CD14-positive monocyte (primary cell): ENCODE measurements at regions not wholly inside any gene's neighbourhood (a gene's known extent, or its start where the extent isn't known, plus 50 kb on each side); places are given as distances from the start of the nearest gene placed in this dataset.

Source experiments
- DNase-seq, 3 donors: peaks; one replicate each; pipeline ENCODE4 v3.0.0-alpha.2; 2011 to 2022
- H2AFZ ChIP-seq: 2 replicates; pipeline ENCODE4 v1.6.0; 2012; ENCODE audit warnings: mild to moderate bottlenecking, low read depth, low read length, inconsistent platforms; ENCODE audit not compliant: insufficient read depth, poor library complexity, severe bottlenecking
- H3K27ac ChIP-seq, 2 donors: 1 replicate in 1 of 2; 2 replicates in 1 of 2; pipeline ENCODE4 v1.5.1; 2012 to 2013; ENCODE audit warnings: low read length in 2 of 2, control low read depth in 1 of 2, inconsistent platforms in 1 of 2, low read depth in 1 of 2, mild to moderate bottlenecking in 1 of 2
- H3K27me3 ChIP-seq, 2 donors: one replicate each; pipeline versions ENCODE4 v1.6.0 to v1.6.1; 2011 to 2013; ENCODE audit warnings: low read length in 2 of 2; ENCODE audit not compliant: control insufficient read depth in 2 of 2, insufficient read depth in 2 of 2
- H3K36me3 ChIP-seq, 2 donors: replicated peaks in 1 of 2; 1 replicate in 1 of 2; 2 replicates in 1 of 2; pipeline versions ENCODE4 v1.5.1 to v1.6.1; 2012 to 2013; ENCODE audit warnings: low read length in 2 of 2, control low read depth in 1 of 2, inconsistent platforms in 1 of 2, mild to moderate bottlenecking in 1 of 2; ENCODE audit not compliant: insufficient read depth in 2 of 2, control insufficient read depth in 1 of 2
- H3K4me1 ChIP-seq, 2 donors: 1 replicate in 1 of 2; 2 replicates in 1 of 2; pipeline versions ENCODE4 v1.5.1 to v1.6.1; 2012 to 2013; ENCODE audit warnings: low read length in 2 of 2, control low read depth in 1 of 2, inconsistent platforms in 1 of 2, mild to moderate bottlenecking in 1 of 2, moderate library complexity in 1 of 2; ENCODE audit not compliant: insufficient read depth in 2 of 2, control insufficient read depth in 1 of 2
- H3K4me2 ChIP-seq: replicated peaks from 2 replicates; pipeline ENCODE3; 2012; ENCODE audit warnings: low read length, moderate library complexity, mild to moderate bottlenecking; ENCODE audit not compliant: poor library complexity, severe bottlenecking; ENCODE audit errors: extremely low read depth
- H3K4me3 ChIP-seq, 3 experiments: fragments of 200-600 bp in 1 of 3; sonication (generic) in 1 of 3; replicated peaks in 1 of 3; 1 replicate in 2 of 3; 2 replicates in 1 of 3; pipeline ENCODE4 v1.5.1; 2011 to 2013; ENCODE audit warnings: low read length in 3 of 3, mild to moderate bottlenecking in 3 of 3, control low read depth in 2 of 3, low read depth in 2 of 3, inconsistent platforms in 1 of 3, moderate library complexity in 1 of 3
- H3K79me2 ChIP-seq: 2 replicates; pipeline ENCODE4 v1.6.0; 2012; ENCODE audit warnings: mild to moderate bottlenecking, control low read depth, inconsistent platforms, low read length, moderate library complexity; ENCODE audit not compliant: insufficient read depth
- H3K9ac ChIP-seq: 2 replicates; pipeline ENCODE4 v1.6.0; 2017; ENCODE audit warnings: low read length, mild to moderate bottlenecking; ENCODE audit not compliant: insufficient read depth, poor library complexity, severe bottlenecking
- H3K9me3 ChIP-seq, 2 donors: replicated peaks in 1 of 2; 1 replicate in 1 of 2; 2 replicates in 1 of 2; pipeline versions ENCODE4 v1.5.1 to v1.6.1; 2012 to 2013; ENCODE audit warnings: low read length in 2 of 2, control low read depth in 1 of 2; ENCODE audit not compliant: control insufficient read depth in 1 of 2, insufficient read depth in 1 of 2
- H4K20me1 ChIP-seq: 2 replicates; pipeline ENCODE4 v1.6.0; 2012; ENCODE audit warnings: mild to moderate bottlenecking, low read length, control low read depth, moderate library complexity; ENCODE audit not compliant: insufficient read depth
- H3K27ac Mint-ChIP-seq, 7 donors: one replicate each; pipeline ENCODE4 v1.8.0; 2020; ENCODE audit warnings: mild to moderate bottlenecking in 7 of 7, mixed read lengths in 7 of 7, moderate library complexity in 6 of 7, inconsistent platforms in 2 of 7
- H3K27me3 Mint-ChIP-seq, 3 donors: one replicate each; pipeline ENCODE4 v1.8.0; 2021 to 2022; ENCODE audit warnings: low read depth in 3 of 3, mild to moderate bottlenecking in 3 of 3, mixed read lengths in 3 of 3, moderate library complexity in 3 of 3, inconsistent platforms in 1 of 3
- H3K36me3 Mint-ChIP-seq, 2 donors: one replicate each; pipeline ENCODE4 v1.8.0; 2020; ENCODE audit warnings: mixed read lengths in 2 of 2, inconsistent platforms in 1 of 2, mild to moderate bottlenecking in 1 of 2
- H3K4me1 Mint-ChIP-seq: one replicate; pipeline ENCODE4 v1.8.0; 2020; ENCODE audit warnings: mild to moderate bottlenecking, mixed read lengths
- H3K4me3 Mint-ChIP-seq, 2 donors: one replicate each; pipeline ENCODE4 v1.8.0; 2020; ENCODE audit warnings: mild to moderate bottlenecking in 2 of 2, mixed read lengths in 2 of 2, moderate library complexity in 1 of 2
- H3K9me3 Mint-ChIP-seq, 7 donors: one replicate each; pipeline ENCODE4 v1.8.0; 2020 to 2022; ENCODE audit warnings: mixed read lengths in 7 of 7, mild to moderate bottlenecking in 6 of 7, moderate library complexity in 6 of 7, inconsistent platforms in 2 of 7
- WGBS: methylation state at CpG from one replicate; pipeline ENCODE4 v1.1.5; 2013; ENCODE audit warnings: missing lambda C conversion rate; ENCODE audit not compliant: insufficient coverage; 5-methylcytosine and 5-hydroxymethylcytosine counted together
- intact Hi-C, 2 donors: fragments of 100-400 bp; cut with micrococcal nuclease; formaldehyde crosslinking; loops; one replicate each; pipeline versions ENCODE4 v1.15.0 to v1.15.1; 2023
- TF ChIP-seq, protein P1 (sequence below): fragments of 200-600 bp; IDR thresholded peaks from one replicate; pipeline ENCODE4 v1.8.0; 2022; ENCODE audit warnings: antibody characterized with exemption, mild to moderate bottlenecking

GRCh38 chr9:135282808-135283207 is 195.3 kb downstream of the OLFM1 start:
- no peak for DNase-seq
- TF ChIP-seq, protein P1, sequence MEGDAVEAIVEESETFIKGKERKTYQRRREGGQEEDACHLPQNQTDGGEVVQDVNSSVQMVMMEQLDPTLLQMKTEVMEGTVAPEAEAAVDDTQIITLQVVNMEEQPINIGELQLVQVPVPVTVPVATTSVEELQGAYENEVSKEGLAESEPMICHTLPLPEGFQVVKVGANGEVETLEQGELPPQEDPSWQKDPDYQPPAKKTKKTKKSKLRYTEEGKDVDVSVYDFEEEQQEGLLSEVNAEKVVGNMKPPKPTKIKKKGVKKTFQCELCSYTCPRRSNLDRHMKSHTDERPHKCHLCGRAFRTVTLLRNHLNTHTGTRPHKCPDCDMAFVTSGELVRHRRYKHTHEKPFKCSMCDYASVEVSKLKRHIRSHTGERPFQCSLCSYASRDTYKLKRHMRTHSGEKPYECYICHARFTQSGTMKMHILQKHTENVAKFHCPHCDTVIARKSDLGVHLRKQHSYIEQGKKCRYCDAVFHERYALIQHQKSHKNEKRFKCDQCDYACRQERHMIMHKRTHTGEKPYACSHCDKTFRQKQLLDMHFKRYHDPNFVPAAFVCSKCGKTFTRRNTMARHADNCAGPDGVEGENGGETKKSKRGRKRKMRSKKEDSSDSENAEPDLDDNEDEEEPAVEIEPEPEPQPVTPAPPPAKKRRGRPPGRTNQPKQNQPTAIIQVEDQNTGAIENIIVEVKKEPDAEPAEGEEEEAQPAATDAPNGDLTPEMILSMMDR = no peak
- no peaks in the 10 kb centered on the region for H3K4me1 Mint-ChIP-seq
- peaks cover under 1 to 19% (median 12%) of the 10 kb centered on the region in 7 donors for H3K9me3 Mint-ChIP-seq
- Histone ChIP-seq H3K79me2 (no peaks in the 10 kb centered on the region), H2AFZ (no peak overlapping the region), H3K4me3 (no peak overlapping the region), H3K9ac (no peak overlapping the region), H3K27ac (no peak overlapping the region), H3K9me3 (peaks cover 0 to 20% of the 10 kb centered on the region in 2 donors), H4K20me1 (no peaks in the 10 kb centered on the region), H3K4me1 (no peaks in the 10 kb centered on the region), H3K36me3 (no peaks in the 10 kb centered on the region), H3K4me2 (no peak overlapping the region), H3K27me3 (no peaks in the 10 kb centered on the region)
- H3K4me3 Mint-ChIP-seq = no peak overlapping the region
- H3K27ac Mint-ChIP-seq = no peak overlapping the region
- intact Hi-C loops = no loop called here
- no peaks in the 10 kb centered on the region for H3K36me3 Mint-ChIP-seq
- peaks cover 5 to 10% (median 6%) of the 10 kb centered on the region in 3 donors for H3K27me3 Mint-ChIP-seq
- 79% methylated on average over 4 of the region's 4 CpGs for WGBS

DNA sequence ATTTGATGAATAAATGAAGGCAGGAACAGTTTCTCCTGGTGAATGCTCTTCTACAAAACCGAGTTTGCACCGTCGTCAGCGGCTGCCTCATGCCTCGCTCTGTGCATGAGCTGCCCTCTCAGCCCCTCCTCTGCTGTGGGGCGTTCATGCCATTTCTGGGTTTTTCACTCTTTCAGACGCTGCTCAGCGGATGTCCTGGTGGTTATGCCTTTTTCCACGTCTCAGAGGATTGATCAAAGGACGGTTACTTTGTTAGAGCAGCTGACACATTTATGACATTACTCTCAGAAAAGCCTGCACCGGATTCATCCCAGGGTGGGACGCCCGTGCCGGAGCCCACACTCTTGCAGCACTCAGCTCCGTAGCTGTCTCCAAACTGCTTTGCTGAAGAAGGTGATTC is 195.9 kb upstream of the PPP1R26 start:
- DNase-seq = no peak
- H3K9me3 ChIP-seq = peaks cover 0 to 20% of the 10 kb centered on the region in 2 donors
- H4K20me1 ChIP-seq = no peaks in the 10 kb centered on the region
- WGBS = 63% methylated on average over 3 of the region's 15 CpGs
- Mint-ChIP-seq H3K9me3 (peaks cover 1 to 19% (median 12%) of the 10 kb centered on the region in 7 donors), H3K36me3 (no peaks in the 10 kb centered on the region), H3K27me3 (peaks cover 5 to 7% (median 6%) of the 10 kb centered on the region in 3 donors), H3K27ac (no peak overlapping the region), H3K4me3 (peak overlapping the region in 1 of 2 donors; percentile 20), H3K4me1 (no peaks in the 10 kb centered on the region)
- H3K4me1 ChIP-seq = no peaks in the 10 kb centered on the region
- no peak overlapping the region for H3K9ac ChIP-seq
- intact Hi-C loops = no loop called here
- H3K4me3 ChIP-seq = no peak overlapping the region
- no peaks in the 10 kb centered on the region for H3K36me3 ChIP-seq
- no peak overlapping the region for H2AFZ ChIP-seq
- H3K4me2 ChIP-seq = no peak overlapping the region
- H3K27ac ChIP-seq = no peak overlapping the region
- no peaks in the 10 kb centered on the region for H3K27me3 ChIP-seq
- TF ChIP-seq, protein P1 = no peak
- no peaks in the 10 kb centered on the region for H3K79me2 ChIP-seq
